DND-41 (cell line): ENCODE measurements at regions not wholly inside any gene's neighbourhood (a gene's known extent, or its start where the extent isn't known, plus 50 kb on each side); places are given as distances from the start of the nearest gene placed in this dataset.

Source experiments
- CTCF ChIP-seq: IDR thresholded peaks from 2 replicates; pipeline ENCODE4 v1.5.1; 2012; ENCODE audit warnings: borderline replicate concordance, low read length, moderate library complexity, mild to moderate bottlenecking; ENCODE audit not compliant: poor library complexity, severe bottlenecking; ENCODE audit errors: extremely low read depth
- EZH2 ChIP-seq: IDR thresholded peaks from 3 replicates; pipeline ENCODE4 v1.6.1; 2012; ENCODE audit warnings: borderline replicate concordance, low read depth, mild to moderate bottlenecking, moderate library complexity, low read length, inconsistent platforms; ENCODE audit not compliant: severe bottlenecking

DNA sequence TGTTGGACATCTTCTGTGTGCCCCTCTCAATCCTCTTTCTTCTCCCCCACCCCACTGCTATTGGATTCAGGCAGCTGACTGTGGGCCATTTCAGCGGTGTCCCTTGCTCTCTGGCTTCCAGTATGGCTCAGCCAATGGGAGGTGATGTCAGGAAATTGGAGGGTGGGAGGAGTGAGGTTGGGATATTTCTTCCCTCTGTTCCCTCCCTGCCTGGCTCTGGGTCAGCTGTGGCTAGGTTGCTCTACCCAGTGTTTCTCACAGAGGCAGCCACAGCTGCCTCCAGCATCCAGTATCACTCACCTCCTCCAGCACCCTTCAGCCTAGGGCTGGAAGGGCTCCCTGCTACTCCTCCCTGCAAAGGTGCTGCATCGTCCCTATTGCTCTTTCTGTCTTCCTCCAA is 423.5 kb downstream of the MIAT start:
- TF ChIP-seq CTCF (no peak), EZH2 (no peak)
